ENCODE measurements at regions not wholly inside any gene's neighbourhood (a gene's known extent, or its start where the extent isn't known, plus 50 kb on each side); places are given as distances from the start of the nearest gene placed in this dataset.

DNA sequence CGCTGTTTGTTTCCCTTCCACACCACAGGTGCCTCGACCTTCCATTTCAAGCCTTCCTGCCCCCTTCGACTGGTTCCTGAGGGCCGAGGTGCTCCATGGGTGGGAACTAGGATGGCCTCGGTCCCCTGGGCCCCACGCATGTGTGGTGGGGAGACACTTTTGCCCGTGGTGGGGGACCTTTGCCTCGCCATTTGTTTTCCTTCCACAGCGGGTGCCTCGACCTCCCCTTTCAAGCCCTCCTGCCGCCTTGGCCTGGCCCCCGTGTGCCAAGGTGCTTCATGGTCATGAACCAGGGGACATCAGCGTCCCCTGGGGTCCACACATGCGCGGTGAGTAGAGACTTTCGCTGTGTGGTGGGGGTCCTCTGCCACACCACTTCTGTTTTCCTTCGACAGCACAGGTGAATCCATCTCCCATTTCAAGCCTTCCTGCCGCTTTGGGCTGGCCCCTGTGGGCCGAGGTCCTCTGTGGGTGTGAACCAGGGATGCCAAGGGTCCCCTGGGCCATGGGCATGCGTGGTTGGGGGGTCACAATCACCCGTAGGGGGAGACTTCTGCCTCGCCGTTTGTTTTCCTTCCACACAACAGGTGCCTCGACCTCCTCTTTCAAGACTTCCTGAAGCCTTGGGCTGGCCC, 364.4 kb downstream of the ALG10 start:
- DNase-seq = no peak

DNA sequence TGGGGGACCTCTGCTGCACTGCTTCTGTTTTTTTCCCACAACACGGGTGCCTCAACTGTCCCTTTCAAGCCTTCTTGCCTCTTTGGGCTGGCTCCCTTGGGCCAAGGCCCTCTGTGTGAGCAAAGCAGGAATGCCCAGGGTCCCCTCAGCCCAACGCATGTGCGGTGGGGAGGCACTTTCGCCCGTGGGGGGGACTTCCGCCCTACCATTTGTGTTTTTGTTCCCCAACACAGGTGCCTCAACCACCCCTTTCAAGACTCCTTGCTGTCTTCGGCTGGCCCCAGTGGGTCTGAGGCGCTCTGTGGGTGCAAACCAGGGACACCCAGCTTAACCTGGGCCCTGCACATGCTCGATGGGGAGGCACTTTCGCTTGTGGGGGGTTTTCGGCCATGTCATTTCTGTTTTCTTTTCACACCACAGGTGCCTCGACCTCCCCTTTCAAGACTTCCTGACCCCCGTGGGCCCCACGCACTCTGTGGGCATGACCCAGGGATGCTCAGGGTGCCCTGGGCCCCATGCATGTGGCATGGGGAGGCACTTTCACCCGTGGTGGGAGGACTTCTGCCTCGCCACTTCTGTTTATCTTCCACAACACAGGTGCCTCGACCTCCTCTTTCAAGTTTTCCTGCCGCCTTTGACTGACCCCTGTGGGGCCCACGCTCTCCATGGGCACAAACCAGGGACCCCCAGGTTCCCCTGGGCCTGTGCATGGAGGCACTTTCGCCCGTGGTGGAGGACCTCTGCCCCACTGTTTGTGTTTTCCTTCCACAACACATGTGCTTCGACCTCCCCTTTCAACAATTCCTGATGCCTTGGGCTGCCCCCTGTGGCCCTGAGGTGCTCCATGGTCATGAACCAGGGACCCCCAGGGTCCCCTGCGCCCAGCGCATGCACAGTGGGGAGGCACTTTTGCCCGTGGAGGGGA, 365.7 kb downstream of the ALG10 start:
- DNase-seq = no peak

DNA sequence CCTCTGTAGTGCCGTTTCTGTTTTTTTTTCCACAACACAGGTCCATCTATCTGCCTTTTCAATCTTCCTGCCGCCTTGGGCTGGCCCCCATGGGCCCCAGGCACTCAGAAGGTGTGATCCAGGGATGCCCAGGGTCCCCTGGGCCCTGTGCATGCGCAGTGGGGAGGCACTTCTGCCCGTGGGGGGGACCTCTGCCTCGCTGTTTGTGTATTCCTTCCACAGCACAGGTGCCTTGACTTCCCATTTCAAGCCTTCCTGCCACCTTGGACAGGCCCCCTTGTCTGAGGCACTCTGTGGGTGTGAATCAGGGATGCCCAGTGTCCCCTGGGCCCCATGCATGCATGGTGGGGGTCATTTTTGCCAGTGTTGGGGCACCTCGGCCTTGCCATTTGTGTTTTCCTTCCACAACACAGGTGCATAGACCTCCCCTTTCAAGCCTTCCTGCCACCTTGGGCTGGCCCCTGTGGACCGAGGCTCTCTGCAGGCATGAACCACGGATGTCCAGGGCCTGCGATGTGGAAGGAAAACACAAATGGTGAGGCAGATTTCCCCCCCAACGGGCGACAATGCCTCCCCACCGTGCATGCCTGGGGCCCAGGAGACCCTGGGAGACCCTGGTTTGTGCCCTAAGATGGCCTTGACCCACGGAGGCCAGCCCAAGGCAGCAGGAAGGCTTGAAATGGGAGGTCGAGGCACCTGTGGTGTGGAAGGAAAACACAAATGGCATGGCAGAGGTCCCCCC, 366.5 kb downstream of the ALG10 start:
- DNase-seq = no peak

- DNase-seq = no peak
Measured at GRCh38 chr12:34389378-34390170, 367.3 kb downstream of the ALG10 start.

- DNase-seq = no peak
Measured at GRCh38 chr12:34390171-34390841, 368.0 kb downstream of the ALG10 start.

GRCh38 chr12:34390846-34391700, 368.8 kb downstream of the ALG10 start:
- DNase-seq = no peak

DNA sequence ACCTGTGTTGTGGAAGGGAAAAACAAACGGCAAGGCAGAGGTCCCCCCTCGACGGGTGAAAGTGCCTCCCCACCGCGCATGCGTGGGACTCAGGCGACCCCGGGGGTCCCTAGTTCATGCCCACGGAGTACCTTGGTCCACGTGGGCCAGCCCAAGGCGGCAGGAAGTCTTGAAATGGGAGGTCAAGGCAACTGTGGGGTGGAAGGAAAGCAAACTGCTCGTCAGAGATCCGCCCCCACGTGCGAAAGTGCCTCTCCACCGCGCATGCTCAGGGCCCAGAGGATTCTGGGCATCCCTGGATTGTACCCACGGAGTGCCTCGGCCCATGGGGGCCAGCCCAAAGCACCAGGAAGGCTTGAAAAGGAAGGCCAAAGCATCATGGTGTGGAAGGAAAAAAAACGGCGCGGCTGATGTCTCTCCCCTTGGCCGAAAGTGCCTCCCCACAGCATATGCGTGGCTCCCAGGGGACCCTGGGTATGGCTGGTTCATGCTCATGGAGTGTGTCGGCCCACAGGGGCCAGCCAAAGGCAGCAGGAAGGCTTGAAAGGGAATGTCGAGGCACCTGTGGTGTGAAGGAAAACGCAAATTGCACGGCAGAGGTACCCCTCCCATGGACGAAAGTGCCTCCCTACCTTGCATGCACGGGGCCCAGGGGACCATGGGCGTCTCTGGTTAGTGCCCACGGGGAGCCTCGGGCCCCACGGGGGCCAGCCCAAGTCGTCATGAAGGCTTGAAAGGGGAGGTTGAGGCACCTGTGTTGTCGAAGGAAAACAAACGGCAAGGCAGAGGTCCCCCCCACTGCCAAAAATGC, 369.7 kb downstream of the ALG10 start:
- DNase-seq = no peak

- no peak for DNase-seq
Measured at GRCh38 chr12:34392741-34393085, 370.4 kb downstream of the ALG10 start.

- DNase-seq = no peak
Measured at GRCh38 chr12:34393086-34393820, 371.0 kb downstream of the ALG10 start.

- no peak for DNase-seq
Measured at GRCh38 chr12:34393821-34394150, 371.5 kb downstream of the ALG10 start.

DNA sequence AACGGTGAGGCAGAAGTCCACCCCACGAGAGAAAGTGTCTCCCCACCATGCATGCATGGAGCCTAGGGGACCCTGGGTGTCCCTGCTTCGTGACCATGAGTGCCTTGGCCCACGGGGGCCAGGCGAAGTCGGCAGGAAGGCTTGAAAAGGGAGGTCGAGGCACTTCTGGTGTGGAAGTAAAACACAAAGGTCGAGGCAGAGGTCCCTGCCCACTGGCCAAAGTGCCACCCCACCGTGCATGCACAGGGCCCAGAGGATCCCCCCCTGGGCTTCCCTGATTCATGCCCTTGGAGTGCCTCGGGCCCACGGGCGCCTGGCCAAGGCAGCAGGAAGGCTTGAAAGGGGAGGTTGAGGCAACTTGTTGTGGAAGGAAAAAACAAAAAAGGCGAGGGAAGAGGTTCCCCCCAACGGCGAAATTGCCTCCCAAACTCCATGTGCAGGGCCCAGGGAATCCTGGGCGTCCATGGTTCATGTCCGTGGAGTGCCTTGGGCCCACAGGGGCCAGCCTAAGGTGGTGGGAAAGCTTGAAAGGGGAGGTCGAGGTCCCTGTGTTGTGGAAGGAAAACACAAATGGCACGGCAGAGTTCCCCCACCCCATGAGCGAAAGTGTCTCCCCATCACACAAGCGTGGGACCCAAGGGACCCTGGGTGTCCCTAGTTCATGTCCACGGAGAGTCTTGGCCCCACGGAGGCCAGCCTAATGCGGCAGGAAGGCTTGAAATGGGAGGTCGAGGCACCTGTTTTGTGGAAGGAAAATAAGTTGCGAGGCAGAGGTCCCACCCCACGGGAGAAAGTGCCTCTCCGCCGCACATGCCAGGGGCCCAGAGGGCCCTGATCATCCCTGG, 372.1 kb downstream of the ALG10 start:
- DNase-seq = no peak

- DNase-seq = no peak
Measured at GRCh38 chr12:34395056-34396005, 373.0 kb downstream of the ALG10 start.

GRCh38 chr12:34396006-34396860, 373.9 kb downstream of the ALG10 start:
- DNase-seq = no peak

- no peak for DNase-seq
Measured at GRCh38 chr12:34396861-34397590, 374.7 kb downstream of the ALG10 start.

DNA sequence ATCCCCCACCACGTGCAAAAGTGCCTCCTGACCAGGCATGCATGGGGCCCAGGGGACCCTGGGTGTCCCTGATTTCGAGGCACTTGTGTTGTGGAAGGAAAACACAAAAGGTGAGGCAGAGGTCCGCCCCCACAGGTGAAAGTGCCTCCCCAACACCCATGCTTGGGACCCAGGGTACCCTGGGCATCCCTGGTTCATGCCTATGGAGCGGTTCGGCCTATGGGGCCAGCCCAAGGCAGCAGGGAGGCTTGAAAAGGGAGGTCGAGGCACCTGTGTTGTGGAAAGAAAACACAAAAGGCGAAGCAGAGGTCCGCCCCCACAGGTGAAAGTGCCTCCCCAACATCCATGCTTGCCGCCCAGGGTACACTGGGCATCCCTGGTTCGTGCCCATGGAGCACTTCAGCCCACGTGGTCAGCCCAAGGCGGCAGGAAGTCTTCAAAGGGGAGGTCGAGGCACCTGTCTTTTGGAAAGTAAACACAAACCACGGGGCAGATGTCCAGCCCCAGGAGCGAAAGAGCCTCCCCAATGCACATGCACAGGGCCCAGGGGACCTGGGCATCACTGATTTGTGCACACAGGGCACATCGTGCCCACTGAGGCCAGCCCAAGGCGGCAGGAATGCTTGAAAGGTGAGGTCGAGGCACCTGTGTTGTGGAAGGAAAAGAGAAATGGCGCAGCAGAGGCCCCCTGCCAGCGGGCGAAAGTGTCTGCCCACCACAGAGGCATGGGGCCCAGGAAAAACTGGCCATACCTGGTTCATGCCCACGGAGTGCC, 375.5 kb downstream of the ALG10 start:
- no peak for DNase-seq
